Neural crest cell (in vitro differentiated cells): ENCODE measurements at regions not wholly inside any gene's neighbourhood (a gene's known extent, or its start where the extent isn't known, plus 50 kb on each side); places are given as distances from the start of the nearest gene placed in this dataset.
A peak's percentile ranks its signal among the peaks of the same experiment; 100 is the strongest.

ENCODE experiments used
- DNase-seq: peaks from one replicate; pipeline ENCODE4 v3.0.0; 2021; ENCODE audit warnings: low read depth, mixed read lengths, low spot score
- H3K27ac Mint-ChIP-seq: one replicate; pipeline ENCODE4 v1.8.0; 2021; ENCODE audit warnings: mild to moderate bottlenecking, mixed read lengths; ENCODE audit not compliant: unreplicated experiment
- H3K27me3 Mint-ChIP-seq: 2 replicates; pipeline ENCODE4 v1.8.0; 2021; ENCODE audit warnings: low read depth, mild to moderate bottlenecking, mixed read lengths
- H3K36me3 Mint-ChIP-seq: 2 replicates; pipeline ENCODE4 v1.8.0; 2021; ENCODE audit warnings: low read depth, mild to moderate bottlenecking, mixed read lengths
- H3K4me1 Mint-ChIP-seq: 2 replicates; pipeline ENCODE4 v1.8.0; 2021; ENCODE audit warnings: mixed read lengths
- H3K4me3 Mint-ChIP-seq: one replicate; pipeline ENCODE4 v1.8.0; 2021; ENCODE audit warnings: mild to moderate bottlenecking, mixed read lengths
- H3K9me3 Mint-ChIP-seq: 2 replicates; pipeline ENCODE4 v1.8.0; 2021; ENCODE audit warnings: mixed read lengths
- TF ChIP-seq, protein P1 (sequence below): fragments of 200-600 bp; sonication (generic); conservative IDR thresholded peaks from 2 replicates; pipeline ENCODE4 v1.5.0; 2021; ENCODE audit warnings: antibody characterized with exemption, mild to moderate bottlenecking

DNA sequence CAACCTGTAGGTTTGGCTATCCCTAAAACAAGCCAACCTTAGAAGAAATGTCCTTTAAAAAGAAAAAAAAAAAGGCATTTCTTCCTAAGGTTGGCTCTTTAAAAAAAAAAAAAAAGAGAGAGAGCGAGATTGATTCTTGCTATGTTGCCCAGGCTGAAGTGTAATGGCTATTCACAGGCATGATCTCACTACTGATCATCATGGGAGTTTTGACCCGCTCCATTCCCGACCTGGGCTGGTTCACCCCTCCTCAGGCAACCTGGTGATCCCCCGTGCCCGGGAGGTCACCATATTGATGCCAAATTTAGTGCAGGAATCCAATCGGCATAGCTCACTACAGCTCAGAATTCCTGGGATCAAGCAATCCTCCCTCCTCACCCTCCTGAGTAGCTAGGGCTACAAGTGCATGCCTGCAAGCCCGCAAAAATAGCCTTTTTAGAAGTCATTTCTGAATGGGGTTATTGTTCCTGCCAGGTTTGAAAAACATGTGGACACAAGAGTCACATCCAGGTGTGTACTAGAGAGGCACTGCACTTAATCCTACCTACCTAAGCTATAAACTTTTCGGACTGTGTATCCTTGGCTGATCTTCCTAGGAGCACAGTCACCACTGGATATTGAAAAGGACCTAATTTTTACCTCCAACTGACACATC is 61.4 kb upstream of the ZCCHC13 start:
- TF ChIP-seq, protein P1, sequence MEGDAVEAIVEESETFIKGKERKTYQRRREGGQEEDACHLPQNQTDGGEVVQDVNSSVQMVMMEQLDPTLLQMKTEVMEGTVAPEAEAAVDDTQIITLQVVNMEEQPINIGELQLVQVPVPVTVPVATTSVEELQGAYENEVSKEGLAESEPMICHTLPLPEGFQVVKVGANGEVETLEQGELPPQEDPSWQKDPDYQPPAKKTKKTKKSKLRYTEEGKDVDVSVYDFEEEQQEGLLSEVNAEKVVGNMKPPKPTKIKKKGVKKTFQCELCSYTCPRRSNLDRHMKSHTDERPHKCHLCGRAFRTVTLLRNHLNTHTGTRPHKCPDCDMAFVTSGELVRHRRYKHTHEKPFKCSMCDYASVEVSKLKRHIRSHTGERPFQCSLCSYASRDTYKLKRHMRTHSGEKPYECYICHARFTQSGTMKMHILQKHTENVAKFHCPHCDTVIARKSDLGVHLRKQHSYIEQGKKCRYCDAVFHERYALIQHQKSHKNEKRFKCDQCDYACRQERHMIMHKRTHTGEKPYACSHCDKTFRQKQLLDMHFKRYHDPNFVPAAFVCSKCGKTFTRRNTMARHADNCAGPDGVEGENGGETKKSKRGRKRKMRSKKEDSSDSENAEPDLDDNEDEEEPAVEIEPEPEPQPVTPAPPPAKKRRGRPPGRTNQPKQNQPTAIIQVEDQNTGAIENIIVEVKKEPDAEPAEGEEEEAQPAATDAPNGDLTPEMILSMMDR, result no peak
- Mint-ChIP-seq H3K27me3 (no peaks in the 10 kb centered on the region), H3K4me3 (no peak overlapping the region), H3K27ac (no peak overlapping the region), H3K36me3 (no peaks in the 10 kb centered on the region), H3K9me3 (no peaks in the 10 kb centered on the region), H3K4me1 (no peaks in the 10 kb centered on the region)
- no peak for DNase-seq

DNA sequence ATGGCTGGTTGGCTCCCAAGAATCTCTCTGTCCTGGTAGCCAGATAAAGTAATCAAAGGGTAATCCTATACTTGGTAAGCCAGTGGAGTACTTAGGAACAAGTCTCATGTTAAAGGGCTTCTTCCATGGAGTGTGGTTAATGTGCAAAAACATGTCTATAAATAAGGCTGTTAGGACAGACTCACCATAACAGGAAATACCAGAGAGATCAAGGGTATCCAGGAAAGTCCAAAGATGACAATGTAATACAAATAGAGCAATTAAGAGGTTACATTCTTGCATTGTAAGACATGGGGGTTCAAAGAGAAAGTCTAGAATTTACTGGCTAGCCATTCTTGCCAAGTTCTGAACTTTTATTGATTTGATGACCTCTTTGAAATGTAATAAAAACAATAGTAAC is 61.9 kb upstream of the ZCCHC13 start:
- DNase-seq, result no peak
- Mint-ChIP-seq H3K9me3 (no peaks in the 10 kb centered on the region), H3K36me3 (no peaks in the 10 kb centered on the region)

DNA sequence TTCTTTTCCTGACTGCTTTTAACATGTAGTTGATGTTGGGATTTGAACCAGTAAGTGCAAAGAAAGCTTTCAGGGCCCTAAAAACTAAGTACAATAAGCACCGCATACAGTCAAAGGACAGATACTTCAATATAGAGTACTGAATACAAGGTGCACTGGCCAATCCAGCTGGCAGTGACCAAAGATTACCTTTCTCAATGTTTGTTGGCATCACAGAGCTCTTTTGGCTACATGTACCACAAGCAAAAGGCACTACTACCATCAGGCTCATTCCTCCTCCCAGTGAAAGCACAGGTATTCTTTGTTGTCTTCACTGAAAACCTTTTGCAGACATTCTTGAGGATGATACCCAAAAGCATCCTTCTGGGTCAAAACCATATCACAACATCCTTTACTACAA is 65.2 kb upstream of the ZCCHC13 start:
- no peak overlapping the region for H3K4me3 Mint-ChIP-seq
- H3K27ac Mint-ChIP-seq, result no peak overlapping the region
- no peaks in the 10 kb centered on the region for H3K36me3 Mint-ChIP-seq
- no peaks in the 10 kb centered on the region for H3K9me3 Mint-ChIP-seq
- DNase-seq, result no peak
- no peaks in the 10 kb centered on the region for H3K27me3 Mint-ChIP-seq
- TF ChIP-seq, protein P1, result no peak
- H3K4me1 Mint-ChIP-seq, result no peaks in the 10 kb centered on the region

More for the DNA sequence above, 61.9 kb upstream of the ZCCHC13 start:
- no peak overlapping the region for H3K27ac Mint-ChIP-seq
- H3K4me1 Mint-ChIP-seq, result no peaks in the 10 kb centered on the region
- TF ChIP-seq, protein P1, result no peak
- H3K4me3 Mint-ChIP-seq, result no peak overlapping the region
- no peaks in the 10 kb centered on the region for H3K27me3 Mint-ChIP-seq

DNA sequence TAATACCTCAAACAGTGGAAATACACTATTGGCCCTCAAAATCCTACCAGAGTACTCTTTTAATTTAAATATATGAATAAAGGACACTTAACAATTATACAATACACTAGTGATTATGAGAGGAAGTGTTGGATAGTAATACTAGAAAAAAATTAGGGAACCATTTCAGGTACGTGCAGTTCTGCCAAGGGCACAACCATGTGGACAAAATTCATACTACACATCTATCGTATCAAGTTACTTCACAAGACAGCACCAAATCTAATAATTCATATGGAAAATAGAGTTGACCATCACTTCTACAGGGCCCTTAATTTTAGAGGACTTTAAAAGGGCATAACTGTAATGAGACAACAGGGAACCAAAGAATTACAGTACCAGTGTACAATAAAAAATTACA is 69.2 kb upstream of the ZCCHC13 start:
- H3K36me3 Mint-ChIP-seq, result peaks cover 2% of the 10 kb centered on the region
- DNase-seq, result no peak
- TF ChIP-seq, protein P1, result peak; percentile 39
- no peak overlapping the region for H3K4me3 Mint-ChIP-seq
- no peaks in the 10 kb centered on the region for H3K4me1 Mint-ChIP-seq
- no peak overlapping the region for H3K27ac Mint-ChIP-seq
- H3K9me3 Mint-ChIP-seq, result no peaks in the 10 kb centered on the region
- H3K27me3 Mint-ChIP-seq, result no peaks in the 10 kb centered on the region

DNA sequence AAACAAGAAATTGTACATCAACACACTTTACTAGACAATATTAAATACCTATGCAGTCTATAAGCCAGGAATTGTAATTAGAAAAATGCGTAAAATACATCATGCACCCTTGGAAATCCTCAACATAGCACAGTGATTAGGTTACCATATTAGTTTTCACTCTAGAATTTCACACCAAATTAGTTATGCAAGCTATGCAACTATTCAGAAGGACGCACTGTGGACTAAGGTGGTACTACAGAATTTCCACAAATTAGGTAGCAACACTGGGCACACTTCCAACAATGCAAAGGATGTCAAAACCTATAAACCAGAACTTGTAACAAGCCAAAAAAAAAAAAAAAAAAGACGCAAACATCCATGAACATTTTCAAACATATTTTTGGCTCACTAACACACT is 71.1 kb upstream of the ZCCHC13 start:
- peaks cover 2% of the 10 kb centered on the region for H3K36me3 Mint-ChIP-seq

More for the DNA sequence above, 71.1 kb upstream of the ZCCHC13 start:
- Mint-ChIP-seq H3K27ac (no peak overlapping the region), H3K4me3 (no peak overlapping the region), H3K27me3 (no peaks in the 10 kb centered on the region), H3K9me3 (no peaks in the 10 kb centered on the region), H3K4me1 (no peaks in the 10 kb centered on the region)
- DNase-seq, result no peak
- TF ChIP-seq, protein P1, result peak; percentile 33
